Peyer's patch (tissue), 4 donors: ENCODE measurements at regions not wholly inside any gene's neighbourhood (a gene's known extent, or its start where the extent isn't known, plus 50 kb on each side); places are given as distances from the start of the nearest gene placed in this dataset.
"Not testable (repeated sequence)": the region's sequence is repeated elsewhere in the genome, so short reads cannot be mapped to it uniquely, and the experiment has no call there.

Source experiments
- CTCF ChIP-seq, 6 experiments: fragments of 450-650 bp in 4 of 6; fragments of 200-600 bp in 2 of 6; sonication (generic) in 1 of 6; IDR thresholded peaks; one replicate each; pipeline ENCODE4 v1.5.1; 2017 to 2019; ENCODE audit warnings: antibody characterized with exemption in 6 of 6, mild to moderate bottlenecking in 3 of 6, moderate library complexity in 1 of 6
- POLR2A ChIP-seq, 2 donors: fragments of 450-650 bp; IDR thresholded peaks; one replicate each; pipeline ENCODE4 v1.5.1; 2017; ENCODE audit warnings: antibody characterized with exemption in 2 of 2, mild to moderate bottlenecking in 2 of 2, moderate library complexity in 2 of 2

- not testable (repeated sequence) for TF ChIP-seq CTCF, POLR2A (IDR thresholded peaks at IDR 0.05)
Measured at GRCh38 chr1:197839786-197840185, 62.6 kb upstream of the C1orf53 start.
